ENCODE measurements at regions not wholly inside any gene's neighbourhood (a gene's known extent, or its start where the extent isn't known, plus 50 kb on each side); places are given as distances from the start of the nearest gene placed in this dataset.
"Not testable (repeated sequence)": the region's sequence is repeated elsewhere in the genome, so short reads cannot be mapped to it uniquely, and the experiment has no call there.

- peaks cover 8% of the 10 kb centered on the region for H3K4me1 Mint-ChIP-seq
These were observed 71.2 kb upstream of the PLCB4 start for GRCh38 chr20:8997701-8998117.

GRCh38 chr20:9011121-9011520, 57.8 kb upstream of the PLCB4 start:
- no peak for DNase-seq
- no peak overlapping the region for H3K9ac ChIP-seq (ENCODE audit: extremely low read depth, low read length, poor library complexity, severe bottlenecking)
- Mint-ChIP-seq H3K4me3 (no peak overlapping the region), H3K4me1 (peaks cover 1% of the 10 kb centered on the region), H3K36me3 (ENCODE audit: low read depth) (no peaks in the 10 kb centered on the region), H3K9me3 (no peaks in the 10 kb centered on the region), H3K27me3 (ENCODE audit: insufficient read depth) (no peaks in the 10 kb centered on the region), H3K27ac (no peak overlapping the region)
- H3K9me3 ChIP-seq (ENCODE audit: control insufficient read depth, low read length), result no peaks in the 10 kb centered on the region
- WGBS, 2 experiments (ENCODE audit: insufficient coverage in 1 of 2, insufficient read length in 1 of 2), result 82 to 90% methylated on average over 2 of the region's 2 CpGs
- H3K27me3 ChIP-seq (ENCODE audit: control insufficient read depth, insufficient read depth, low read length, poor library complexity, severe bottlenecking), result no peaks in the 10 kb centered on the region
- H3K4me3 ChIP-seq (ENCODE audit: low read length), result no peak overlapping the region
- H3K36me3 ChIP-seq (ENCODE audit: control insufficient read depth, insufficient read depth, low read length), result no peaks in the 10 kb centered on the region
- no peak for TF ChIP-seq CTCF (conservative IDR thresholded peaks at IDR 0.05)
- no peak overlapping the region for H3K27ac ChIP-seq (ENCODE audit: low read depth, low read length)
- H3K4me1 ChIP-seq (ENCODE audit: control insufficient read depth, insufficient read depth, low read length), result no peaks in the 10 kb centered on the region

More at GRCh38 chr20:8997701-8998117, 71.2 kb upstream of the PLCB4 start:
- Mint-ChIP-seq H3K4me3 (no peak overlapping the region), H3K27me3 (ENCODE audit: insufficient read depth) (no peaks in the 10 kb centered on the region), H3K36me3 (ENCODE audit: low read depth) (no peaks in the 10 kb centered on the region), H3K27ac (peak overlapping the region; percentile 36), H3K9me3 (peaks cover 2% of the 10 kb centered on the region)
- no peak for TF ChIP-seq CTCF (conservative IDR thresholded peaks at IDR 0.05)
- Histone ChIP-seq H3K9ac (ENCODE audit: extremely low read depth, low read length, poor library complexity, severe bottlenecking) (no peak overlapping the region), H3K36me3 (ENCODE audit: control insufficient read depth, insufficient read depth, low read length) (no peaks in the 10 kb centered on the region), H3K27me3 (ENCODE audit: control insufficient read depth, insufficient read depth, low read length, poor library complexity, severe bottlenecking) (no peaks in the 10 kb centered on the region), H3K4me1 (ENCODE audit: control insufficient read depth, insufficient read depth, low read length) (no peaks in the 10 kb centered on the region), H3K9me3 (ENCODE audit: control insufficient read depth, low read length) (no peaks in the 10 kb centered on the region), H3K27ac (ENCODE audit: low read depth, low read length) (peak overlapping the region; percentile 88), H3K4me3 (ENCODE audit: low read length) (no peak overlapping the region)
- DNase-seq, result no peak
- WGBS, 2 experiments (ENCODE audit: insufficient coverage in 1 of 2, insufficient read length in 1 of 2), result 65 to 79% methylated on average over 2 to 4 of the region's 4 CpGs

GRCh38 chr20:9015232-9015983, 53.5 kb upstream of the PLCB4 start:
- not testable (repeated sequence) for DNase-seq

GRCh38 chr20:9015984-9016324, 52.9 kb upstream of the PLCB4 start:
- H3K36me3 Mint-ChIP-seq (ENCODE audit: low read depth), result no peaks in the 10 kb centered on the region
- H3K36me3 ChIP-seq (ENCODE audit: control insufficient read depth, insufficient read depth, low read length), result no peaks in the 10 kb centered on the region
- H3K27ac ChIP-seq (ENCODE audit: low read depth, low read length), result no peak overlapping the region
- no peaks in the 10 kb centered on the region for H3K27me3 Mint-ChIP-seq (ENCODE audit: insufficient read depth)
- peaks cover 10% of the 10 kb centered on the region for H3K4me1 Mint-ChIP-seq
- H3K27me3 ChIP-seq (ENCODE audit: control insufficient read depth, insufficient read depth, low read length, poor library complexity, severe bottlenecking), result no peaks in the 10 kb centered on the region
- H3K9me3 ChIP-seq (ENCODE audit: control insufficient read depth, low read length), result no peaks in the 10 kb centered on the region
- DNase-seq, result no peak
- TF ChIP-seq CTCF (conservative IDR thresholded peaks at IDR 0.05), result no peak
- H3K9me3 Mint-ChIP-seq, result no peaks in the 10 kb centered on the region
- no peak overlapping the region for H3K9ac ChIP-seq (ENCODE audit: extremely low read depth, low read length, poor library complexity, severe bottlenecking)
- no peak overlapping the region for H3K4me3 Mint-ChIP-seq
- 95 to 100% methylated on average over 1 of the region's 1 CpG for WGBS, 2 experiments (ENCODE audit: insufficient coverage in 1 of 2, insufficient read length in 1 of 2)
- H3K4me3 ChIP-seq (ENCODE audit: low read length), result no peak overlapping the region
- no peak overlapping the region for H3K27ac Mint-ChIP-seq
- H3K4me1 ChIP-seq (ENCODE audit: control insufficient read depth, insufficient read depth, low read length), result no peaks in the 10 kb centered on the region

More at GRCh38 chr20:9015232-9015983, 53.5 kb upstream of the PLCB4 start:
- H3K27ac Mint-ChIP-seq; H3K9me3 Mint-ChIP-seq; H3K4me3 Mint-ChIP-seq; H3K9ac ChIP-seq (ENCODE audit: extremely low read depth, low read length, poor library complexity, severe bottlenecking); H3K4me3 ChIP-seq (ENCODE audit: low read length); H3K27me3 ChIP-seq (ENCODE audit: control insufficient read depth, insufficient read depth, low read length, poor library complexity, severe bottlenecking); H3K4me1 ChIP-seq (ENCODE audit: control insufficient read depth, insufficient read depth, low read length); H3K36me3 Mint-ChIP-seq (ENCODE audit: low read depth); H3K27ac ChIP-seq (ENCODE audit: low read depth, low read length); H3K27me3 Mint-ChIP-seq (ENCODE audit: insufficient read depth); H3K36me3 ChIP-seq (ENCODE audit: control insufficient read depth, insufficient read depth, low read length); H3K9me3 ChIP-seq (ENCODE audit: control insufficient read depth, low read length): not testable (repeated sequence)
- peaks cover 10% of the 10 kb centered on the region for H3K4me1 Mint-ChIP-seq
- 89 to 100% methylated on average over 1 to 4 of the region's 6 CpGs for WGBS, 2 experiments (ENCODE audit: insufficient coverage in 1 of 2, insufficient read length in 1 of 2)
